Trophoblast cell (in vitro differentiated cells and primary cell): ENCODE measurements at regions not wholly inside any gene's neighbourhood (a gene's known extent, or its start where the extent isn't known, plus 50 kb on each side); places are given as distances from the start of the nearest gene placed in this dataset.

Experiments used
- DNase-seq, 2 donors: peaks; one replicate each; pipeline ENCODE4 v3.0.0-alpha.2; 2016
- H2AFZ ChIP-seq: 2 replicates; pipeline ENCODE4 v1.6.1; 2013; ENCODE audit warnings: low read length, moderate library complexity, mild to moderate bottlenecking; ENCODE audit not compliant: insufficient read depth, poor library complexity
- H2AK5ac ChIP-seq: 2 replicates; pipeline ENCODE4 v1.6.1; 2013; ENCODE audit warnings: mild to moderate bottlenecking, low read length
- H2BK120ac ChIP-seq: 2 replicates; pipeline ENCODE4 v1.6.1; 2013; ENCODE audit warnings: low read length, mild to moderate bottlenecking, moderate library complexity; ENCODE audit not compliant: insufficient read depth, poor library complexity
- H2BK12ac ChIP-seq: 2 replicates; pipeline ENCODE4 v1.6.1; 2013; ENCODE audit warnings: mild to moderate bottlenecking, low read length, moderate library complexity
- H2BK5ac ChIP-seq: 2 replicates; pipeline ENCODE4 v1.6.1; 2013; ENCODE audit warnings: low read length, low read depth, moderate library complexity, mild to moderate bottlenecking; ENCODE audit not compliant: poor library complexity
- H3K14ac ChIP-seq: 2 replicates; pipeline ENCODE4 v1.6.1; 2013; ENCODE audit warnings: mild to moderate bottlenecking, low read length
- H3K18ac ChIP-seq: 2 replicates; pipeline ENCODE4 v1.6.1; 2013; ENCODE audit warnings: mild to moderate bottlenecking, low read length
- H3K23ac ChIP-seq: 2 replicates; pipeline ENCODE4 v1.6.1; 2013; ENCODE audit warnings: low read length
- H3K27ac ChIP-seq: 2 replicates; pipeline ENCODE4 v1.5.1; 2013; ENCODE audit warnings: low read depth, mild to moderate bottlenecking, inconsistent platforms, low read length, moderate library complexity
- H3K27me3 ChIP-seq: 2 replicates; pipeline ENCODE4 v1.6.1; 2013; ENCODE audit warnings: inconsistent platforms, mild to moderate bottlenecking, low read length, moderate library complexity; ENCODE audit not compliant: insufficient read depth
- H3K36me3 ChIP-seq, 2 experiments: 1 replicate in 1 of 2; 2 replicates in 1 of 2; pipeline ENCODE4 v1.6.1; 2013; ENCODE audit warnings: low read length in 2 of 2, mild to moderate bottlenecking in 2 of 2, moderate library complexity in 1 of 2; ENCODE audit not compliant: insufficient read depth in 2 of 2, control insufficient read depth in 1 of 2
- H3K4ac ChIP-seq: 2 replicates; pipeline ENCODE4 v1.6.1; 2013; ENCODE audit warnings: low read depth, mild to moderate bottlenecking, low read length, moderate library complexity
- H3K4me1 ChIP-seq, 2 experiments: 1 replicate in 1 of 2; 2 replicates in 1 of 2; pipeline ENCODE4 v1.6.1; 2013; ENCODE audit warnings: low read length in 2 of 2, mild to moderate bottlenecking in 2 of 2, moderate library complexity in 1 of 2; ENCODE audit not compliant: insufficient read depth in 2 of 2, control insufficient read depth in 1 of 2
- H3K4me2 ChIP-seq: 2 replicates; pipeline ENCODE4 v1.6.1; 2013; ENCODE audit warnings: inconsistent platforms, mild to moderate bottlenecking, low read length, moderate library complexity
- H3K4me3 ChIP-seq: 2 replicates; pipeline ENCODE4 v1.5.1; 2013; ENCODE audit warnings: mild to moderate bottlenecking, low read depth, low read length, inconsistent platforms
- H3K79me1 ChIP-seq: one replicate; pipeline ENCODE4 v1.6.1; 2013; ENCODE audit warnings: low read length
- H3K79me2 ChIP-seq: 2 replicates; pipeline ENCODE4 v1.6.1; 2013; ENCODE audit warnings: low read length, mild to moderate bottlenecking; ENCODE audit not compliant: control insufficient read depth, insufficient read depth, poor library complexity
- H3K9ac ChIP-seq: 2 replicates; pipeline ENCODE4 v1.6.1; 2013; ENCODE audit warnings: mild to moderate bottlenecking, low read length
- H3K9me3 ChIP-seq: 2 replicates; pipeline ENCODE4 v1.6.1; 2013; ENCODE audit warnings: low read depth, mild to moderate bottlenecking, control low read depth, inconsistent platforms, low read length; ENCODE audit not compliant: insufficient read depth
- H4K12ac ChIP-seq: 2 replicates; pipeline ENCODE4 v1.6.1; 2013; ENCODE audit warnings: low read depth, mild to moderate bottlenecking, low read length, moderate library complexity
- H4K8ac ChIP-seq: 2 replicates; pipeline ENCODE4 v1.6.1; 2013; ENCODE audit warnings: low read depth, mild to moderate bottlenecking, low read length, moderate library complexity
- H4K91ac ChIP-seq: one replicate; pipeline ENCODE4 v1.6.1; 2013; ENCODE audit warnings: low read depth, mild to moderate bottlenecking, low read length, moderate library complexity
- WGBS: extraction: QIAGEN DNeasy Blood & Tissue Kit; methylation state at CpG from one replicate; pipeline ENCODE4 v1.1.7; 2013; ENCODE audit warnings: missing lambda C conversion rate; ENCODE audit not compliant: insufficient read length, insufficient coverage; ENCODE audit errors: extremely low coverage; 5-methylcytosine and 5-hydroxymethylcytosine counted together

GRCh38 chr10:130259380-130259779 is 123.2 kb downstream of the GLRX3 start:
- H2BK5ac ChIP-seq = no peak overlapping the region
- no peak overlapping the region for H4K91ac ChIP-seq
- no peak overlapping the region for H2BK12ac ChIP-seq
- no peak overlapping the region for H3K14ac ChIP-seq
- H3K9me3 ChIP-seq = peaks cover 46% of the 10 kb centered on the region
- no peak overlapping the region for H3K4me3 ChIP-seq
- no peak for DNase-seq
- H3K4me2 ChIP-seq = no peak overlapping the region
- H2AK5ac ChIP-seq = no peak overlapping the region
- no CpG with 5 or more reads among the region's 6 CpGs for WGBS
- no peak overlapping the region for H3K23ac ChIP-seq
- no peaks in the 10 kb centered on the region for H3K79me1 ChIP-seq
- H3K9ac ChIP-seq = no peak overlapping the region
- no peak overlapping the region for H3K27ac ChIP-seq
- H3K36me3 ChIP-seq = no peaks in the 10 kb centered on the region
- no peak overlapping the region for H3K4ac ChIP-seq
- H4K8ac ChIP-seq = no peak overlapping the region
- no peak overlapping the region for H3K18ac ChIP-seq
- H4K12ac ChIP-seq = no peak overlapping the region
- H3K79me2 ChIP-seq = no peaks in the 10 kb centered on the region
- no peaks in the 10 kb centered on the region for H3K4me1 ChIP-seq
- no peak overlapping the region for H2AFZ ChIP-seq
- H2BK120ac ChIP-seq = no peak overlapping the region
- peaks cover 2% of the 10 kb centered on the region for H3K27me3 ChIP-seq

- Histone ChIP-seq H3K14ac (no peak overlapping the region), H3K9me3 (peaks cover 59% of the 10 kb centered on the region), H2BK5ac (no peak overlapping the region), H3K4me3 (no peak overlapping the region), H3K4me2 (no peak overlapping the region), H3K23ac (no peak overlapping the region), H2BK12ac (no peak overlapping the region), H3K4ac (no peak overlapping the region), H2AFZ (no peak overlapping the region), H2AK5ac (no peak overlapping the region), H2BK120ac (no peak overlapping the region), H3K18ac (no peak overlapping the region), H3K27ac (no peak overlapping the region), H3K27me3 (peaks cover 2% of the 10 kb centered on the region), H3K79me1 (no peaks in the 10 kb centered on the region), H4K8ac (no peak overlapping the region), H3K36me3 (no peaks in the 10 kb centered on the region), H3K9ac (no peak overlapping the region), H4K91ac (no peak overlapping the region), H3K79me2 (no peaks in the 10 kb centered on the region), H4K12ac (no peak overlapping the region), H3K4me1 (no peaks in the 10 kb centered on the region)
- no CpG with 5 or more reads among the region's 5 CpGs for WGBS
- DNase-seq = no peak
These were observed 125.1 kb downstream of the GLRX3 start for GRCh38 chr10:130261306-130261705.

GRCh38 chr10:130261766-130262165 is 125.6 kb downstream of the GLRX3 start:
- H3K18ac ChIP-seq = no peak overlapping the region
- H3K79me1 ChIP-seq = no peaks in the 10 kb centered on the region
- no peak overlapping the region for H3K9ac ChIP-seq
- no peak overlapping the region for H3K23ac ChIP-seq
- H3K4me1 ChIP-seq = no peaks in the 10 kb centered on the region
- no CpG with 5 or more reads among the region's 11 CpGs for WGBS
- H4K91ac ChIP-seq = no peak overlapping the region
- no peaks in the 10 kb centered on the region for H3K36me3 ChIP-seq
- H3K4me3 ChIP-seq = no peak overlapping the region
- no peak overlapping the region for H3K4ac ChIP-seq
- no peak for DNase-seq
- H2BK120ac ChIP-seq = no peak overlapping the region
- H4K12ac ChIP-seq = no peak overlapping the region
- H3K9me3 ChIP-seq = peaks cover 60% of the 10 kb centered on the region
- peaks cover 2% of the 10 kb centered on the region for H3K27me3 ChIP-seq
- H3K4me2 ChIP-seq = no peak overlapping the region
- no peak overlapping the region for H4K8ac ChIP-seq
- no peak overlapping the region for H3K27ac ChIP-seq
- H2BK12ac ChIP-seq = no peak overlapping the region
- H3K14ac ChIP-seq = no peak overlapping the region
- no peak overlapping the region for H2AFZ ChIP-seq
- H3K79me2 ChIP-seq = no peaks in the 10 kb centered on the region
- no peak overlapping the region for H2AK5ac ChIP-seq
- no peak overlapping the region for H2BK5ac ChIP-seq

GRCh38 chr10:130263289-130263688 is 127.1 kb downstream of the GLRX3 start:
- Histone ChIP-seq H3K36me3 (no peaks in the 10 kb centered on the region), H3K14ac (no peak overlapping the region), H3K4ac (no peak overlapping the region), H3K18ac (no peak overlapping the region), H3K4me3 (no peak overlapping the region), H3K9ac (no peak overlapping the region), H3K4me2 (no peak overlapping the region), H3K27me3 (peaks cover 2% of the 10 kb centered on the region), H3K79me2 (no peaks in the 10 kb centered on the region), H3K4me1 (no peaks in the 10 kb centered on the region), H2BK5ac (no peak overlapping the region), H4K91ac (no peak overlapping the region), H2AK5ac (no peak overlapping the region), H3K23ac (no peak overlapping the region), H4K12ac (no peak overlapping the region), H2AFZ (no peak overlapping the region), H3K9me3 (peaks cover 64% of the 10 kb centered on the region), H2BK120ac (no peak overlapping the region), H3K79me1 (no peaks in the 10 kb centered on the region), H2BK12ac (no peak overlapping the region), H3K27ac (no peak overlapping the region), H4K8ac (no peak overlapping the region)
- no CpG with 5 or more reads among the region's 12 CpGs for WGBS
- DNase-seq = no peak
